SIG-M5 treated with dmso at 0.1 percent for 504 hours (cell line): ENCODE measurements at regions not wholly inside any gene's neighbourhood (a gene's known extent, or its start where the extent isn't known, plus 50 kb on each side); places are given as distances from the start of the nearest gene placed in this dataset.
"Not testable (repeated sequence)": the region's sequence is repeated elsewhere in the genome, so short reads cannot be mapped to it uniquely, and the experiment has no call there.

Experiments used
- DNase-seq: peaks from one replicate; lab custom pipeline; 2025; ENCODE audit not compliant: unreplicated experiment; lab: John Stamatoyannopoulos, UW

GRCh38 chr9:115300116-115300515 is 182.2 kb upstream of the TNC start:
- DNase-seq = no peak

DNA sequence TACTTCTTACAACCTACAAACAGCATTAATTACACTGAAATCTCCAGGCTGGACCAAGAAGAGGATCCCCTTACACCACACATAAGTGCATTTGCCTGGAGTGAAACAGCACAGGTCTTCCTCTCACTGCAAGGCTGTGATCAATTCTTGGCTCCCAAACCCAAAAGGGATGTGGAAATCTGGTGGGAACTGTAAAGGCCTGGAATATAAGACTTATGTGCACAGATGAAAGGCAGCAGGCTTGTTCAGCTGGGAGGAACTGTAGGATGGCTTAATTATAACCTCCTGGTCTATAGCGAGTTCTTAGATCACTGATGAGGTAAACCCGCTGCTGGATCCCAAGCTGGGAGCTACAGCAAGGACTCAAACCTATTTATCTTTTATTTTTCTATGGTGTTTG is 182.9 kb upstream of the TNC start:
- DNase-seq = no peak

DNA sequence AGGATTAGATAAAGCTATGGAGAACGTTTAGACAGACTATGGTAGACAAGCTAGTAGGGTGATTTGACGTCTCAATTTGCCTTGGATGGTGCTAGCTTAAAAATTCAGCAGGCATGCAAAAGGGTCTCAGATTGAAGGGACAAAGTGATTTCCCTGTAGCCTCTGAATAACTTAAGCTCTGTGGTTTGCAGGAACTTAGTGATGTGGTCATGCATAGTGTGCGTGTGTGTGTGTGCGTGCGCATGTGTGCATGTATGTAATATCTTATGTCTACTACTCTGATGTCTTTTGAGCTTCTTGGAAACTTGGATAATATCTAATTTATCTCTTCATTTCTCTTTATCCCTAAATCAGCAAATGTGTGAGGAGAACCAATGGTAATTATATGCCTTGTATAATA is 183.6 kb upstream of the TNC start:
- DNase-seq = no peak

DNA sequence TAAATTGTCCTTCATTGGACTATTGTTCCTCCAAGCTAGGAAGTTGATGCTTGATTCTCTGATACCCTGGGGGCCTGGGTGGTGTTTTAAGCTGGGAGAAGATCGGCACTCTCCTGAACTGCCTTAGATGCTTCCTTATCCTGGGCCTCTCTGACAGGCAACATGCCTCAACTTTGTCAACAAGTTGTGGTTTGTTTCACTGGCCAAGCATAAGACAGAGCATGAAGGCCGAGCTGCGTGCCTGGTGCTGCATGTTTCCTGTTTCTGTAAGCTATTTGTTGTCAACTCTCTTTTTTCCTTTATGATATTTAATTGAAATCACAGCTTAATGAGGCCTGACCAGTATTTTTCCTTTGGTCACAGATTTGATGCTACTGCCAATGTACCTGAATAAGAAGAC is 187.6 kb upstream of the TNC start:
- no peak for DNase-seq

DNA sequence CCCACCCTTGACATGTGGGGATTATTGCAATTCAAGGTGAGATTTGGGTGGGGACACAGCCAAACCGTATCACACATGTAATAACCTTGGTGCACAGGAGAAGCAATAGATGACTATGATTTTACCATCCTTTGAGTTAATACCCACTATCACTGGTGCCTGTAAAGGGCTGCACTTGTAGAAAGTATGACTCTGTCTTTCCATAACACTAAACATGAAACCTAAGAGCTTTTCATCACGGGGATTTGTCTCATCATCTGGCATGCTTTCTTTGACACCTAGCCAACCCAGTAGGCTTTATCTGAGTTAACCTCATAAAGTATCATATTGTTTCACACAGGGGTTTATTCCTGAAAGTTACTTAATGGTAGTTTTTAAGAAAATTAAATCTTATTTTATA is 188.9 kb upstream of the TNC start:
- no peak for DNase-seq

- no peak for DNase-seq
Observed at GRCh38 chr9:115313545-115313944, 195.6 kb upstream of the TNC start.

DNA sequence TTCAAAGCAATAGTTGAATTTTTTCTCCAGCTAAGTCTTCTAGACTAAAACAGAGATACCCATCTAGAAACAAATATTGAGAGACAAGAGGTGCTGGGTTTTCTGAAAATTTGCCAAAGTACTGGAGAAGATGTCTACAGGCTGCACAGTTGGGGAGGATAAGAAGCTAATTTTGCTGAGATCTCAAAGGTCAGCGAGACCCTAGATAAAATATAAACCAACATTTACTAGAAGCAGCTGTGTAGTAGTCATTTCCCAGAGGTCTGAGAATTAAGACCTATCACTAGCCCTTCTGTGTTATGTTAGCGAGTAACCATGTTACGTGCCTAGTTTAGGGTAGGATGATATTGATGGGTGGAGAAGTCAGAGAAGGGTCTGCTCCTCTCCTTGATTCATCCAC is 208.5 kb upstream of the TNC start:
- DNase-seq = no peak

GRCh38 chr9:115327436-115328122 is 209.6 kb upstream of the TNC start:
- DNase-seq = no peak

GRCh38 chr9:115328228-115328627 is 210.3 kb upstream of the TNC start:
- DNase-seq = no peak

- no peak for DNase-seq
Observed at GRCh38 chr9:115328677-115329076, 210.7 kb upstream of the TNC start.

DNA sequence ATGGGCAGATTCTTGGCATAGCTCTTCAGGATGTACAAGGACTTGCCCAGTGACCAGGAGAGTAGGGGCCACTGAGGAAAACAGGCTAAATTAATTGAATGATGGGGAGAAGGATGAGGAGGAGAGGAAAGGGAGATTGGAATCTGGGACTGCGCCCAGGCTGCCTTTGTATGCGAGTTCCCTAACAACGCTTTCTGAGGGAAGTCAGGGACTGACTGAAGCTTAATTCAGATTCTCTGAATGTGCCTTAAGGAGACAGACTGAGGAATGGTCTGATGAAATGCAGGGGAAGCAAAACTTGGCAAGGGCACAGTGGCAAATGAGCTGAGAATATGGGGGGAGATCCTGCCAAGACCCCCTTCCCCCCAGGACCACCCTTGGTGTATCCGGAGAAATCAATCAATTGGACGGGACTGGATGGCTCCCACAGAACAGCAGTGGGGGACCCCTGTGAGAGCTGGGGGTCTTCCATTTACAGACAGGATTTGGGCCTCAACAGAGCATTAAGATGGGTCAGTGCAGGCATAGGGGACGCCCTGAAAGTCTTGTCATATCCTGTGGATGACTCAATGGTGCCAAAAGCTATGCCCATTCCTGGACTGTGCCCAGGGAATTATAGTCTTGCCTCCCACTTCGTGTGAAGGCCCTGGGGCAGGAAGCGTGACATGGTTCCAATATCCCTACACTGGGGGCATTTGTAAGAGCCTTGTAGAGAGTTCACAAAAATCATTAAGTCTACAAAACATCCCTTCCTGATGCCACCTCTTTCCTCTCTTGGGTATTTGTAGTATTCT is 215.5 kb upstream of the TNC start:
- no peak for DNase-seq

DNA sequence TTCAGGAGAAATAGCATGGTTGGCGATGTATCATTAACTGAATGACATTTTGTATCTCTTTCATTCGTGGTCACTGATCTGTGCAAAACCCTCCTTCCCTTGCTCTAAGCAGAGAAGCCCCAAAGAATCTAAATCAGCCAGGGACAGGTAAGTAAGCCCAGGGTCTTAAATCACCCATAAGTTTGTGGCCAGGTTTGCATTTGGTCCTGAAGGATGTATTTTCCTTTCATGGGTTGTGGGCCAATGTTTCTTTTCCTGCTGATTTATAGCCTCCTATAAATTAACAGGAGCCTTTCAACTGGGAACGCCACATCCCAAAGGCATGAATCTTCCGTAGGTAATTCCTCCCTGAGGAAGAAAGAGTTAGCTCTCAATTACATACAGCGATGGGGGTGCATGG is 217.5 kb upstream of the TNC start:
- DNase-seq = no peak

- no peak for DNase-seq
Observed at GRCh38 chr9:115340314-115340713, 222.4 kb upstream of the TNC start.

DNA sequence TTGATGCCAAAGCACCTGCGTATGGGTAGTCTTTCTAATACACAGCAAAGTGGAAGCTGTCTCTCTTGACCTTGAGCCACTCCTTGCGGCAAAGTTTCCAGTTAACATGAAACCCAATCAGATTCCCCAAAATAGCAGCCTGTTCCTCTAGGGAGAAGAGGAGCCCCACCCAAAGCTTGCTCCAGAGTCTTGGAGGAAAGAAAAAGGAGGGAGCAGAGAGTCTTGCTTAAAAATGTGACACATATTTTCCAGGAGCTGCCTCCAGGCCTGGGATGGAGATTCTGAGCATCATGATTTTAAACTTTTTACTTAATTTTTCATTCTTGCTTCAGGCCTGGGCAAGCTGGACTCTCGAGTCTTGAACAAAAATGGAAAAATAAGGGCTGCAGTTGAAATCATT is 223.5 kb upstream of the TNC start:
- DNase-seq = no peak

- not testable (repeated sequence) for DNase-seq
Observed at GRCh38 chr9:115347776-115348175, 229.8 kb upstream of the TNC start.

- DNase-seq = not testable (repeated sequence)
Observed at GRCh38 chr9:115348936-115349335, 231.0 kb upstream of the TNC start.

GRCh38 chr9:115349542-115349941 is 231.6 kb upstream of the TNC start:
- no peak for DNase-seq

DNA sequence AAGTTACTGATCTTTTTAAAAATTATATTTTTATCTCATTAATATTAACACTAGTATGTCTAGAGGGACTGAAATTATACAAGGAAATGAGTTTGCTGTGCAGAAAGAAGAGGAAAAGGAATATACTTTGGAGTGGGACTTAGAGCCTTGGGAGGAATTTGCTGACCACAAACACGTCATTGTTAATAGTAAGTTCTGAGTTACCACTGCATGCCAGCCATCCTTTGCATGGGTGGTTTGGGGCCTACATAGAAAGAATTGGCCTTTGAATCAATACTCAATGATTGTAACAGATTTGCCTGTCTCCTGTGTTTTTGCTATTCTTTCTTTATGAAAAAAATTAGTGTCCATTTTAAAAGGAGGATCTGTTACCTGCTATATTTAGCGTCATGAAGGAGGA is 232.6 kb upstream of the TNC start:
- DNase-seq = no peak

- no peak for DNase-seq
Observed at GRCh38 chr9:115353681-115354080, 235.7 kb upstream of the TNC start.

GRCh38 chr9:115357821-115358220 is 239.9 kb upstream of the TNC start:
- DNase-seq = no peak

DNA sequence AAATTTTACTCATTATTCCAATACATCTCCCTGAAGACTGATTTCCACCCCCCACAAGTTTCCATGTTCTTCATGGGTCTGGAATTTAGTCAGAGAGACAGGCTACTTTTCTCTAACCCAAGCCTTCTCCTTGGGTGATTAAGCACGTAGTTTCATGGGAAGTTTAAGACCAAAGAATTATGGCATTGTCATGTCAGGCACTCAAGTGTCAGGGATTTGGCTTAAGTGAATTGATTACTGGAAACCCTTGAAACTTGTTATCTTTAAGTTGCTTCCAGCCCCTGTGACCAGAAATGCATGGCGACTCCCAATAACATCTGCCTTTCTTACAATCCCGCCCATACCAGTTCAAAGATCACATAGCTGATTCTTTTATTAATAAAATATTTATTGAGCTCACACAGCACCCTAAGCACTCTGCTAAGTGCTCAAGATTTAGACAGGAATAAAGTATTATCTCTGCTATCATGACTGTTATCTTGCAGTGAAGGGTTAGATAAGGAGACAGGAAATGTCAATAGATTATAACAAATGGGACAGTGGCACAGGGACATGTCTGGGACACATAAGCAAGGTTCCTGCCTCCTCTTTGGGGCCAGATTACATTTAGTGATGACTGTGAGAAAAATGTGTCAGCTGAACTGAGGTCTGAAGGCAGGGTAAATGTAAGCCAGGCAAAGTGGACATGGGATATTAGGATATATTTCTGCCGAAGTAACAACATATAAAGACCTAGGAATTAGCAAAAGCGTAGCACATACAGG is 241.2 kb upstream of the TNC start:
- DNase-seq = no peak

GRCh38 chr9:115360122-115360521 is 242.2 kb upstream of the TNC start:
- DNase-seq = no peak
